Neural cell (in vitro differentiated cells): ENCODE measurements at regions not wholly inside any gene's neighbourhood (a gene's known extent, or its start where the extent isn't known, plus 50 kb on each side); places are given as distances from the start of the nearest gene placed in this dataset.

Source experiments
- CTCF ChIP-seq: fragments of 450-650 bp; IDR thresholded peaks from 2 replicates; pipeline ENCODE4 v1.5.1; 2014; ENCODE audit warnings: antibody characterized with exemption, mild to moderate bottlenecking, moderate library complexity; ENCODE audit not compliant: poor library complexity, severe bottlenecking
- MXI1 ChIP-seq: fragments of 450-650 bp; conservative IDR thresholded peaks from 2 replicates; pipeline ENCODE4 v1.6.1; 2014; ENCODE audit warnings: antibody characterized with exemption, mild to moderate bottlenecking; ENCODE audit not compliant: poor library complexity, severe bottlenecking

GRCh38 chr9:104022083-104022482 is 72.0 kb upstream of the SMC2 start:
- TF ChIP-seq CTCF (no peak), MXI1 (no peak)
